IMR-90 (cell line): ENCODE measurements at regions not wholly inside any gene's neighbourhood (a gene's known extent, or its start where the extent isn't known, plus 50 kb on each side); places are given as distances from the start of the nearest gene placed in this dataset.

Experiments
- ATAC-seq: fragments of 200-7000 bp; cut with Tn5 transposase; 2 replicates; pipeline ENCODE4 v1.9.1; 2020; ENCODE audit warnings: low read depth, mild to moderate bottlenecking, moderate library complexity
- BruUV-seq: library from RNA; stranded (reverse); fragments of 400-500 nt; replicated peaks from 2 replicates; lab custom pipeline; 2021; lab: Mats Ljungman, UMichigan
- CTCF ChIA-PET: fragments of 300-600 bp; formaldehyde crosslinking; extraction: SDS; loops from one replicate; lab custom pipeline; 2021; ENCODE audit warnings: antibody characterized with exemption; lab: Yijun Ruan, JAX
- POLR2A ChIA-PET: fragments of 300-600 bp; sonication (Branson Sonifier 250); formaldehyde crosslinking; loops from one replicate; lab custom pipeline; 2022; ENCODE audit warnings: antibody characterized with exemption; ENCODE audit not compliant: unreplicated experiment; lab: Charles Lee
- DNase-seq: peaks from one replicate; pipeline ENCODE4 v3.0.0; 2013
- H2AFZ ChIP-seq: replicated peaks from 2 replicates; pipeline ENCODE3; 2013; ENCODE audit warnings: low read length, mild to moderate bottlenecking; ENCODE audit not compliant: poor library complexity
- H2AK5ac ChIP-seq: 2 replicates; pipeline ENCODE4 v1.6.1; 2013; ENCODE audit warnings: low read depth, low read length, inconsistent platforms
- H2AK9ac ChIP-seq: replicated peaks from 2 replicates; pipeline ENCODE3; 2013; ENCODE audit warnings: mild to moderate bottlenecking, low read depth, low read length, moderate library complexity; ENCODE audit not compliant: poor library complexity
- H2BK120ac ChIP-seq: 2 replicates; pipeline ENCODE4 v1.6.1; 2013; ENCODE audit warnings: low read depth, low read length, inconsistent platforms
- H2BK15ac ChIP-seq: 3 replicates; pipeline ENCODE4 v1.6.1; 2013; ENCODE audit warnings: low read depth, low read length, inconsistent platforms
- H2BK20ac ChIP-seq: 2 replicates; pipeline ENCODE4 v1.6.1; 2013; ENCODE audit warnings: low read depth, mild to moderate bottlenecking, inconsistent platforms, low read length, moderate library complexity
- H2BK5ac ChIP-seq: 2 replicates; pipeline ENCODE4 v1.6.1; 2013; ENCODE audit warnings: mild to moderate bottlenecking, low read depth, low read length, inconsistent platforms; ENCODE audit not compliant: poor library complexity, severe bottlenecking
- H3K14ac ChIP-seq: replicated peaks from 2 replicates; pipeline ENCODE4 v1.6.1; 2013; ENCODE audit warnings: low read depth, low read length, inconsistent platforms
- H3K18ac ChIP-seq: 2 replicates; pipeline ENCODE4 v1.6.1; 2013; ENCODE audit warnings: low read depth, low read length, control low read depth
- H3K23ac ChIP-seq: 2 replicates; pipeline ENCODE4 v1.6.1; 2013; ENCODE audit warnings: low read depth, low read length, inconsistent platforms
- H3K27ac ChIP-seq: 2 replicates; pipeline ENCODE4 v1.5.1; 2013; ENCODE audit warnings: mild to moderate bottlenecking, control low read depth, low read length; ENCODE audit not compliant: insufficient read depth
- H3K27me3 ChIP-seq: 2 replicates; pipeline ENCODE4 v1.6.1; 2013; ENCODE audit warnings: low read length; ENCODE audit not compliant: control insufficient read depth, insufficient read depth
- H3K36me3 ChIP-seq: 2 replicates; pipeline ENCODE4 v1.6.1; 2013; ENCODE audit warnings: low read length, mixed read lengths; ENCODE audit not compliant: control insufficient read depth, insufficient read depth
- H3K4ac ChIP-seq: 2 replicates; pipeline ENCODE4 v1.6.1; 2013; ENCODE audit warnings: low read depth, low read length, inconsistent platforms
- H3K4me1 ChIP-seq: 2 replicates; pipeline ENCODE4 v1.6.1; 2013; ENCODE audit warnings: low read length, mixed read lengths; ENCODE audit not compliant: control insufficient read depth, insufficient read depth
- H3K4me2 ChIP-seq: 2 replicates; pipeline ENCODE4 v1.6.1; 2013; ENCODE audit warnings: low read depth, mild to moderate bottlenecking, control low read depth, low read length, moderate library complexity
- H3K4me3 ChIP-seq: 2 replicates; pipeline ENCODE4 v1.5.1; 2013; ENCODE audit warnings: low read depth, mild to moderate bottlenecking, control low read depth, low read length, moderate library complexity; ENCODE audit not compliant: insufficient read depth
- H3K56ac ChIP-seq: 2 replicates; pipeline ENCODE4 v1.6.1; 2013; ENCODE audit warnings: low read length, inconsistent platforms; ENCODE audit not compliant: insufficient read depth; ENCODE audit errors: extremely low read depth
- H3K79me1 ChIP-seq, 2 experiments: 2 replicates each; pipeline ENCODE4 v1.6.1; 2013; ENCODE audit warnings: low read length in 2 of 2, inconsistent platforms in 1 of 2, low read depth in 1 of 2
- H3K9ac ChIP-seq: 2 replicates; pipeline ENCODE4 v1.6.1; 2013; ENCODE audit warnings: low read depth, low read length, control low read depth
- H3K9me1 ChIP-seq: 2 replicates; pipeline ENCODE4 v1.6.1; 2013; ENCODE audit warnings: low read length, inconsistent platforms; ENCODE audit not compliant: insufficient read depth
- H3K9me3 ChIP-seq: 2 replicates; pipeline ENCODE4 v1.6.1; 2013; ENCODE audit warnings: low read length; ENCODE audit not compliant: control insufficient read depth, insufficient read depth
- H4K20me1 ChIP-seq: 2 replicates; pipeline ENCODE4 v1.6.1; 2013; ENCODE audit warnings: low read length, inconsistent platforms; ENCODE audit not compliant: insufficient read depth
- H4K5ac ChIP-seq: 2 replicates; pipeline ENCODE4 v1.6.1; 2013; ENCODE audit warnings: mild to moderate bottlenecking, low read depth, low read length, control low read depth
- H4K8ac ChIP-seq, 2 experiments: 2 replicates each; pipeline ENCODE4 v1.6.1; 2013; ENCODE audit warnings: low read depth in 2 of 2, low read length in 2 of 2, control low read depth in 1 of 2, inconsistent platforms in 1 of 2
- H4K91ac ChIP-seq: 2 replicates; pipeline ENCODE4 v1.6.1; 2013; ENCODE audit warnings: low read depth, low read length, inconsistent platforms; ENCODE audit not compliant: insufficient read depth
- FOS ChIP-seq: fragments of 150-350 bp; IDR thresholded peaks from 2 replicates; pipeline ENCODE4 v1.6.1; 2016; ENCODE audit warnings: low read depth, low read length
- RAD21 ChIP-seq: IDR thresholded peaks from 2 replicates; pipeline ENCODE4 v1.6.1; 2012; ENCODE audit warnings: low read length, improper control_type of control experiment
- USF2 ChIP-seq: fragments of 150-350 bp; IDR thresholded peaks from 2 replicates; pipeline ENCODE4 v1.6.1; 2017; ENCODE audit warnings: mild to moderate bottlenecking, antibody characterized with exemption, low read length, low read depth
- dilution Hi-C: fragments of 300-500 bp; cut with HindIII; formaldehyde crosslinking; loops from one replicate; pipeline ENCODE4 v1.14.3; 2018; ENCODE audit warnings: low sequenced_read_pairs; ENCODE audit not compliant: unreplicated experiment
- in situ Hi-C: fragments of 300-500 bp; cut with MboI; formaldehyde crosslinking; loops from 3 replicates; pipeline ENCODE4 v1.14.3; 2019; ENCODE audit warnings: low sequenced_read_pairs, inconsistent platforms, mixed read lengths
- intact Hi-C: fragments of 100-400 bp; cut with micrococcal nuclease; formaldehyde crosslinking; loops from 2 replicates; pipeline ENCODE4 v1.10.0; 2022

GRCh38 chr11:28537822-28538221, 429.6 kb downstream of the METTL15 start:
- Histone ChIP-seq H4K20me1 (no peaks in the 10 kb centered on the region), H3K4ac (peak overlapping the region; percentile 88), H2BK120ac (peak overlapping the region; percentile 85), H2AK5ac (peak overlapping the region; percentile 90; the same call in 1 of the 2 replicates), H3K56ac (no peak overlapping the region), H3K9ac (no peak overlapping the region), H3K4me1 (peaks cover 6% of the 10 kb centered on the region), H3K18ac (peak overlapping the region; percentile 88), H2AK9ac (no peak overlapping the region), H3K9me1 (no peaks in the 10 kb centered on the region), H3K4me2 (no peak overlapping the region), H3K36me3 (no peaks in the 10 kb centered on the region), H3K9me3 (peaks cover 4% of the 10 kb centered on the region; the same call in 1 of the 2 replicates), H3K14ac (no peak overlapping the region), H2BK5ac (peak overlapping the region; percentile 96), H2BK15ac (no peak overlapping the region), H2AFZ (no peak overlapping the region), H3K23ac (no peak overlapping the region), H3K79me1 (no peaks in the 10 kb centered on the region), H3K27me3 (no peaks in the 10 kb centered on the region), H3K27ac (peak overlapping the region; percentile 71), H4K5ac (peak overlapping the region; percentile 84; the same call in 1 of the 2 replicates), H4K91ac (peak overlapping the region; percentile 88), H4K8ac (peak overlapping the region in 1 of 2 experiments; percentile 80), H3K4me3 (no peak overlapping the region), H2BK20ac (peak overlapping the region; percentile 88; the same call in 1 of the 2 replicates)
- POLR2A ChIA-PET: no interaction called here
- CTCF ChIA-PET: no interaction called here
- dilution Hi-C loops: no loop called here
- no TSS peak for BruUV-seq
- DNase-seq (peak; percentile 65), ATAC-seq (peak; percentile 67)
- in situ Hi-C loops: loop anchor here (25.0 kb wide), 1 partner anchor 826 kb away; the partner anchor contains the start of gene BDNF
- no peak for TF ChIP-seq USF2
- peak; percentile 53; the same call in 1 of the 2 replicates for TF ChIP-seq FOS
- TF ChIP-seq RAD21: no peak
- intact Hi-C loops: no loop called here
